Fibroblast of skin of scalp (primary cell): ENCODE measurements at regions not wholly inside any gene's neighbourhood (a gene's known extent, or its start where the extent isn't known, plus 50 kb on each side); places are given as distances from the start of the nearest gene placed in this dataset.

Experiments
- DNase-seq: peaks from one replicate; pipeline ENCODE4 v3.0.0-alpha.2; 2013

- DNase-seq = no peak
These were observed 109.2 kb upstream of the DYRK2 start for GRCh38 chr12:67539329-67539728.

GRCh38 chr12:67539946-67540345 is 108.6 kb upstream of the DYRK2 start:
- DNase-seq = peak; percentile 19

DNA sequence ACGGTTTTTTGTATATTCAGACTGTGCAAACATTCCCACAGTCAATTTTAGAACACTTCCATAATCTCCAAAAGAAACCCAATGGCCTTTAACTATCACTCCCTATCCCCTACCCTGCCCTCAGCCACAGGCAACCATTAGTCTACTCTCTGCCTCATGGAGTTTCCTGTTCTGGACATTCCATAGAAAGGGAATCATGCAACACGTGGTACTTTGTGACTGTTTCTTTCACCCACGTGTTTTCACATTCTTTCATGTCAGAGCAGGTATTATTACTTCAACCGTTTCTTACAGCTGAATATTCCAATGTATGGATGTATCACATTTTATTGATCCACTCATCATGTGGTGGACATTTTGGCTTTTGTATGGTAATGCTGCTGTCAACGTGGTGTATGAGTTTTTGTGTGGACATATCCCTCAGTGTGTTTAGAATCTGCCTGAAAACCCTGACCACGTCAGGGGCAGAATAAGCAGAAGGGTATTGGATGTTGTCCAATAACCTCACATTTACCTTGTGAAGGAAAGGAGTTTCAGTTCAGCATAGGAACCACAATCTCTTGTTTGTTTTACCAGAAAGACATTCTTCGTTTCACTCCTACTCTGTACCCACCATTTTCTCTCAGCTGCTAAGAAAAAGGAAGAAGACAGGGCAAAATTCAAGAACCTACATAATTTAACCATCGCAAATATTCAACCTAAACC is 107.5 kb upstream of the DYRK2 start:
- peak; percentile 28 for DNase-seq

DNA sequence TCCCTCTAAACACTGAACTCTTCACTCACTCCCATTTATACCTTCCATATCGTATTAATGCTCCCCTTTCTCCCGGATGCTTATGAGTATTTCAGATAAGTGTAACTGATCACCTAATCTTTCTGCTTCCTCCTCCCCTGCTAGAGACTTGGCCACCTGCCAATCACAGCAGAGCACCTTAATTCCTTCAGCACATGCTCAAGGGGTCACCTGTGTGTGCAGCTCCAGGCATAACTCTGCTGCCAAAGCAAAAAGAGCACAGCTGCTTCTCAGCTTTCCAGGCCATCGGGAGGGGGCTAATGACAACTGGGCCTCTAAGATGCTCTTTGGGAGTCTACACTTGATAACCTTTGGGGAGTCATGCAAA is 106.9 kb upstream of the DYRK2 start:
- DNase-seq = no peak

DNA sequence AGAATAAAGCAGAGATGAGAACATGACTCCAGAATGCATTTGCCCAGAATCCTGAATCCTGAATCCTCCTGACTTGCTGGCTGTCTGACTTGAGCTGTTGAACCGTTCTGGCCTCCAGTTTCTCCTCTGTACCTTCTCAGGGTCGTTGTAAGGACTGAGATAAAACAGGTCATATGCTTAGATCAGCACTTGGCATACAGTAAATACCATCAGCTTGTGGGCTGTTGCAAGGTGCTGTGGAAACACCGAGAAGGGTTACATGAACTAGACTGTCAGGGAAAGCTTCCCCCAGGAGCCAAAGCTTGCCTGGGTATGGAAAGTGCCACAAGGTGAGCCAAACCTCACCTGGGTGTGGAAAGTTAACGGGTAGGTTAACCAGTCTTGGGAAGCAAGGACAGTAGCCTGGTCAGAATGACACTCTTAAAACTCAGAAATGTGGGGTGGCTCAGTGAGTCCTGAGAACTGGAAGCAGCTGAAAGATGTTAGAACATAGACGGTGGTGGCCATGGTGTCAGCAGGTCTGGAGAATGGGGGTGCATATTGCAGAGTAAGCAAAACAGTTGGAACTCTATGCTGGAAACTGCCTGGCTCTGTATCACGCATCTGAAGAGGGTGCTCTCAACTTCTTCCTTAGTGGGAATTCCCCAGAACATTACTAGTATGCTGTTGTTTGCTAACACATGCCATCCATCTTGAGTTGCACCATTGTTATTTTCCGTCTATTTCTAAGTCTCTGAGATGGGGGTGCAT is 105.3 kb upstream of the DYRK2 start:
- DNase-seq = no peak

DNA sequence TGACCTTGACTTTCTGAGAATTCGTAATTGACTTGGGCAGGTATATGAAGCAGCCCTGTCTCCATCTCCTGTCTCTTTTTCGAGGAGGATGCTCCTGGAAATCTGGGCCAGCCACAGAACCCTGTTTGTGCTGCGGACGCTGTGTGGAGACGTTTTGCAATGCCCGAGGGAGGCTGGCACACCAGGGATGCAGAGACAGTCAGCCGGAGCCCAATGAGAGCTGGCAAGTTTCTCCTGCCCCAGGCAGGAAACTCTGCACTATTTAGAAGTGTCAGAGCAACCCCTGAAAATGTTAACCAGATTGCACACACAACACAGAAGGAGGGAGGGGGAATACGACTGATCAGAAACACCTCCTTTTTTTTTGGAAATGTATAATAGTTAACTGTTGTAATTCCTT is 103.2 kb upstream of the DYRK2 start:
- no peak for DNase-seq

DNA sequence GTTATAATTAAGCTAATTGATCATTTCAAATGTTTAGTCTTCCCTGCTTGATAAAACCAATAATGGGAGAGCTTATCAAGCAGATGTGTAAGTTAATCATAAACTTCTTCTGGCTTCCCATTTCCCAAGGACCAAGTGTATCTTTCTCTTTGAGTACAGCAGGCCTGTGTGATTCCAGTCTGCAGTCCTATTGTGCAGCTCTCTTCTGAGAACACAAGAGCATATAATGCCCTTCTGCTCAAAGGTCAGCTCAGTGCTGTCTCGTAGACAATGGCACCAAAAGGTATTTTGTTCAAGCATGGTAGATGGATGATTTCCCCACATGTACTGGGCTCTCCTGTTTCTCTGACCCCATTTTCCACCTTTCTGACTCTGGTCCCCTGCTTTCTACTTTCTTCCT is 101.8 kb upstream of the DYRK2 start:
- no peak for DNase-seq

- DNase-seq = peak; percentile 30
These were observed 93.3 kb upstream of the DYRK2 start for GRCh38 chr12:67555075-67555717.

DNA sequence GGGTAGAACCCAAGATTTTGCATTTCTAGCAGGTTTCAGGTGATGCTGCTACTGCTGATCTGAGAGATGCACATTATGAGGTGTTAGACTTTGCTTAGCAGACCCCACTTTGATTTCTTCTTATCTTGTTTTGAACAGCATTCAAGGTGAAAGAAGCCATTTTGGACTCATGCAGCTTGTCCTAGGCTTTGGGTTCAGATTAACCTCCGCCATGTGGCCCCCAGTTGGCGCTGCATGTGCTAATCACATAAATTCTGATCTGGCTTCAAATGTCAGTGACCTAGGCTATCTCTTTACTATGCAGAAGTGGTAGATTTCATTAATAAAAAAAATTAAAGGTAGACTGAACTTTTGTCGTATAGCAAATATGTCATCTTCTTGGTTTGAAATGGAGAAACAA is 89.8 kb upstream of the DYRK2 start:
- no peak for DNase-seq

DNA sequence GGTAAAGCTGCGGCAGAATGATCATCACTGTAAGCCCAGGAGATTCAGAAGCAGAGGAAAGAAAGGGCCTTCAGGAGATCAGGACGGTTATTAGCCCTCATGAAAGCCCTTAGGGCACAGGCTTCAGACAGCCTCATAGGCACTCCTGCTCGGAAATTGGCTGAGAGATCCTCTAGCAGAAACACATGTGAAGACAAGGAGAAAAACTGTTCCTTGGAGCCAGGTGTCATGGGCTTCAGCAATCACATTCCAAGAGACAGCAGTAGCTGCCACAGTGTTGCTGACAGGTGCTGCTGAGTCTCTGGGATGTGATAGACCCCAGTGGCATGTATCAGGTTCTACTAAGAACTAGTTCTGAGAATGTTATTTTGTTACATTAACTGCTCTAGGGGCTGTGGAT is 88.8 kb upstream of the DYRK2 start:
- DNase-seq = no peak

GRCh38 chr12:67562513-67563287 is 85.8 kb upstream of the DYRK2 start:
- no peak for DNase-seq

DNA sequence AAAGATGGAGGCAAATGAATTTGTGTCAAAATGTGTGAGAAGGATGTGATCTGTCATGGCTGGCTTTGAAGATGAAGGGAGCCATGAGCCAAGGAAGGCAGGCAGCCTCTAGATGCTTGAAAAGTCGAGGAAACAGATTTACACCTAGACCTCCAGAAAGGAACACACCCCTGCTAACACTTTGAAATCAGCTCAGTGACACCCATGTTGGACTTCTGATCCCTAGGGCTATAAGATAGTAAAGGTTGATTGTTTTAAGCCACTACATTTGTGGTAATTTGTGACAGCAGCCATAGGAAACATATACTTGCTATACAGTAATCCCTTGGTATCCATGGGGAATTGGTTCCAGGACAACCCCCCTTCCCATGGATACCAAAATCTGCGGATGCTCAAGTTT is 80.5 kb upstream of the DYRK2 start:
- no peak for DNase-seq

DNA sequence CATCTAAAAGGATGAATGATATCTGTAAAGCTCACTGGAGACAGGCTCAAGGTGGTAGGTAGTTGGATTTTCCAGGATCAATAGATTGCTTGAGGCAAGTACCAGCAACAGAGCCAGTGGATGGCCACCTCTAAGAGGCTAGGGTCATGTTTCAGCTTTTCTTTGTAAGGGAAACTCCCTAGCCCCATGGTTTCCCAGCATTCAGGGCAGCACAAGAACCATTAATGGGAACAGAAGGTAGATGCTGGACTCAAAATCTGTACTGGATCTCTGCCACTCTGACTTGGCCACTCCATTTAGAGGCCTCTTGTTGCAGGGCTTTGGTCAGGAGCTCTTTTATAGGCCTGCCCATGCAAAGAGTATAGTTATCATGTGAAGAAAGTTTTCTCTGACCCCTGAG is 76.1 kb upstream of the DYRK2 start:
- no peak for DNase-seq

DNA sequence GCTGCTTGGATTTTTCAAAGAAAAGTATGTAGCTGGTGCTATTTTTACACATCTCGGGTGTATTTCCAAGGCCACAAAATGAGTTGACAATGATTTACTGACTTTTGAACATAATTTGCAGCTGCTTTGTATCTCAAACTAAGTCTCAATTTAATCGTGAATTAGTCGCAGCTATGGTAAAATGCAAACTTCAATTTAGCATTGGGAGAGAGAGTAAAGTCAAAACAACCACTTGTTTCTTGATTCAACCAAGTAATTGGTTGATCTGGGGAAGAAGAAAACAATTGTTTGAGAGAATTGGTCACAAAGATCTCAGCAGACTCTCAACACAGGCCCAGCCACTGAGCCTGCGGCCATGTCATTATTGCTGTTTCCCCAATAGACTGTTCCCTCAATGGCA is 75.0 kb upstream of the DYRK2 start:
- DNase-seq = no peak

DNA sequence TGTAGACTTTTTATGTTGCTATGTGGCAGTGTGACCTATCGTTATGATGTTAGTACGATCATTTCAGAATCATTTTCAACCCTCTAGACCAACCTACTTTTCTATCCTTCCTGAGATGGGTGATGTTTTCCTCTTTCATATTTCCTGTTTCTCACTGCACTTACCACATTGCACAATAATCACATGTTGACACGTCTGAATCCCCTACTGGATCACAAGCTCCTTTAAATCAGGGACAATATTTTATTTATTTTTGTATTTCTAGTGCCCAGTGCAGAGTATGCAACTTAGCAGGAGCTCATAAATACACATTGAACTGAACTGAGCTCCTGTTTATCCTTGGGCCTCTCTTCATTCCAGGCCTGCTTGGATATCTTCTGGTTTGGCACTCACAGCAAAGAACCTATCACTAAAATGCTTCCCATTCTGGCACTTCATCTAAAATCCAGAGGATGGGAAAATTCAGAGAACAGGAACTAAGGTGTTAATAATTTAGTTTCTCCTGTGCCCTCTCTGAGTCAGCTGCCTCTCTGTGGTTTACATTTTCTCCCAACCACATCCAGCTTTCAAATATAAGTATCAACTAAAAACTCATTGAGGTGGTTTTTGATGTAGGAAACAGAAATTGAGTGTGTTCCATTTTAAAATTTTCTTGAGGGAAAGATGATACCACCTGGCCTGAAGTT is 69.4 kb upstream of the DYRK2 start:
- DNase-seq = no peak

- DNase-seq = no peak
These were observed 68.9 kb upstream of the DYRK2 start for GRCh38 chr12:67579662-67580003.

DNA sequence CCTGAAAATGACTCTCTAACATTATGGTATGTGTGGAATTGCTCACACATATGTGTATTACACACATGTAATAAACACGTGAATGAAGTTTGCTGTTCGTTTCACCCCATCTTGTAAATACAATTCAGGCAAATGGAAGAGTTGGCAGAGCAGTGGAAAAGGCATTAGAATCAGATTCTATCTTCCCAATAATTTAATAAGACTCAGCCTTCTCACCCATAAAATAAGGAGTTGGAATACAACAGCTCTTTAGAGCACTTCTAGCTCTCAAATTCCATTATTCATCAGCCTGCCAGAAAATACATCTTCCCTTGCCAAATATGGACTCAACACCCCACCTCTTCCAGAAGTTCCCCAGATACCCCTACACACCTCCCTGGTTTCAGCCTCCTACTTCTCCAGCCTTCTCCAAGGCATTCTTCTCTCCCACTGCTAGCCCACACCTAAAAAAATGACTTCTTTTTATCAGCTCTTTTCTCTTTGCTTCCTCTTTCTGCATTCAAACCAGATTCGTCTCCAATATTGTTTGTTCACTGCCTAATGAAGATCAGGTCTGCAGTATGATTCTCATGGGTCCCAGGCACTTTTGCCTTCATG is 66.2 kb upstream of the DYRK2 start:
- no peak for DNase-seq

- no peak for DNase-seq
These were observed 65.7 kb upstream of the DYRK2 start for GRCh38 chr12:67582844-67583243.

DNA sequence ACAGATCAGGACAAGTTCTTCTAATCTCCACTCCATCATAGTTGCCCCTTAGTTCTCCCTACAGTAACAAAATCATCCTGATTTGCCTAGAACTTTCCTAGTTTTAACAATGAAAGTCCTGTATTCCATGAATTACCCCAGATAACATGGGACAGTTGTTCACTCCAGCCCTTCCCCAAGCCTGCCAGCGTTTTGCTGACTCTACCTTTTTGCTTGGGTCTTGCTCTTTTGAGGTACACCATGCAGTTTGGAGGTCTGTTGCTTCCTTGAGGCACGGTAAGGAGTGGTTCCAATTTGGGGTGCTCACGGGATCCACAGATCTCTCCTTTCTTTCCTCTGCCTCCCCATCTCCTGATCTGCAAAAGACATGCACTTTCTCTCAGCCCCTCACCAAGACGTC is 61.6 kb upstream of the DYRK2 start:
- no peak for DNase-seq

- no peak for DNase-seq
These were observed 59.5 kb upstream of the DYRK2 start for GRCh38 chr12:67589078-67589477.

GRCh38 chr12:67590149-67590790 is 58.3 kb upstream of the DYRK2 start:
- no peak for DNase-seq
